HEK293T (cell line): ENCODE measurements at regions not wholly inside any gene's neighbourhood (a gene's known extent, or its start where the extent isn't known, plus 50 kb on each side); places are given as distances from the start of the nearest gene placed in this dataset.

Source experiments
- ARNT ChIP-seq: fragments of 450-650 bp; IDR thresholded peaks from 2 replicates; pipeline ENCODE4 v1.6.1; 2017; ENCODE audit warnings: mild to moderate bottlenecking
- BHLHE40 ChIP-seq: fragments of 450-650 bp; IDR thresholded peaks from 2 replicates; pipeline ENCODE4 v1.6.1; 2016; ENCODE audit warnings: mild to moderate bottlenecking, moderate library complexity, borderline replicate concordance
- CTBP1 ChIP-seq: fragments of 450-650 bp; IDR thresholded peaks from 2 replicates; pipeline ENCODE4 v1.6.1; 2016; ENCODE audit warnings: borderline replicate concordance
- ELF4 ChIP-seq: fragments of 450-650 bp; IDR thresholded peaks from 2 replicates; pipeline ENCODE4 v1.6.1; 2017; ENCODE audit warnings: antibody characterized with exemption
- FOXA1 ChIP-seq: fragments of 450-650 bp; IDR thresholded peaks from 2 replicates; pipeline ENCODE4 v1.6.1; 2016; ENCODE audit warnings: mild to moderate bottlenecking
- FOXM1 ChIP-seq: fragments of 450-650 bp; IDR thresholded peaks from 2 replicates; pipeline ENCODE4 v1.6.1; 2017; ENCODE audit warnings: mild to moderate bottlenecking, borderline replicate concordance
- HDGF ChIP-seq: fragments of 450-650 bp; IDR thresholded peaks from 2 replicates; pipeline ENCODE4 v1.6.1; 2017; ENCODE audit warnings: antibody characterized with exemption, borderline replicate concordance
- L3MBTL2 ChIP-seq: fragments of 450-650 bp; conservative IDR thresholded peaks from 2 replicates; pipeline ENCODE4 v1.6.1; 2016; ENCODE audit warnings: mild to moderate bottlenecking
- LEF1 ChIP-seq: fragments of 450-650 bp; IDR thresholded peaks from 2 replicates; pipeline ENCODE4 v1.6.1; 2017; ENCODE audit warnings: mild to moderate bottlenecking, borderline replicate concordance
- NFRKB ChIP-seq: fragments of 450-650 bp; IDR thresholded peaks from 2 replicates; pipeline ENCODE4 v1.6.1; 2016; ENCODE audit warnings: mild to moderate bottlenecking, moderate library complexity
- SP1 ChIP-seq: fragments of 450-650 bp; IDR thresholded peaks from 2 replicates; pipeline ENCODE4 v1.6.1; 2017
- SUZ12 ChIP-seq: fragments of 450-650 bp; IDR thresholded peaks from 2 replicates; pipeline ENCODE4 v1.6.1; 2016; ENCODE audit warnings: mild to moderate bottlenecking
- TARDBP ChIP-seq: fragments of 450-650 bp; IDR thresholded peaks from 2 replicates; pipeline ENCODE4 v1.6.1; 2016
- ZNF384 ChIP-seq: fragments of 450-650 bp; IDR thresholded peaks from 2 replicates; pipeline ENCODE4 v1.6.1; 2016

GRCh38 chr17:69851736-69852135 lies 223.3 kb upstream of the KCNJ16 start:
- TF ChIP-seq TARDBP (no peak), SP1 (no peak), ELF4 (no peak), SUZ12 (no peak), FOXM1 (no peak), FOXA1 (no peak), HDGF (no peak), ZNF384 (no peak), CTBP1 (no peak), LEF1 (no peak), ARNT (no peak), L3MBTL2 (no peak), BHLHE40 (no peak), NFRKB (no peak)
